K562 (cell line): ENCODE measurements at regions not wholly inside any gene's neighbourhood (a gene's known extent, or its start where the extent isn't known, plus 50 kb on each side); places are given as distances from the start of the nearest gene placed in this dataset.

Experiments used
- ATAC-seq: fragments of 200-7000 bp; cut with Tn5 transposase; 3 replicates; pipeline ENCODE4 v1.9.1; 2020; ENCODE audit warnings: moderate library complexity
- BruUV-seq: library from RNA; stranded (reverse); fragments of 400-500 nt; replicated peaks from 2 replicates; lab custom pipeline; 2021; lab: Mats Ljungman, UMichigan
- CTCF ChIA-PET: fragments of 300-600 bp; formaldehyde crosslinking; extraction: SDS; loops from one replicate; lab custom pipeline; 2021; ENCODE audit warnings: low intra/inter-chr PET ratio; lab: Yijun Ruan, JAX
- POLR2A ChIA-PET: fragments of 300-600, 350-650 bp; sonication (Branson Sonifier 250); formaldehyde crosslinking; extraction: SDS; loops from one replicate; lab custom pipeline; 2021; ENCODE audit warnings: antibody characterized with exemption, inconsistent platforms; lab: Yijun Ruan, JAX
- DNase-seq, 4 experiments: peaks; one replicate each; pipeline versions ENCODE4 v3.0.0 to v3.0.0-alpha.2; 2011 to 2018; ENCODE audit warnings: low spot score in 3 of 4, mixed read lengths in 3 of 4; ENCODE audit errors: extremely low read depth in 1 of 4
- FAIRE-seq: peaks from 2 replicates; lab custom pipeline; 2011; peaks lifted over from hg19 to GRCh38; lab: Jason Lieb, UNC
- H2AFZ ChIP-seq: 2 replicates; pipeline ENCODE4 v1.6.0; 2011; ENCODE audit warnings: low read depth, low read length, control low read depth, inconsistent platforms
- H3K27ac ChIP-seq: fragments of 200-600 bp; 3 replicates; pipeline ENCODE4 v1.8.0; 2011; ENCODE audit warnings: low read depth, mild to moderate bottlenecking, control low read depth, inconsistent platforms, low read length, moderate library complexity, mixed read lengths; ENCODE audit errors: extremely low read depth
- H3K27me3 ChIP-seq, 2 experiments: fragments of 300-600 bp in 1 of 2; 2 replicates in 1 of 2; 3 replicates in 1 of 2; pipeline versions ENCODE4 v1.6.0 to v1.8.0; 2011; ENCODE audit warnings: inconsistent platforms in 2 of 2, low read length in 2 of 2, mild to moderate bottlenecking in 1 of 2, mixed read lengths in 1 of 2, moderate library complexity in 1 of 2; ENCODE audit not compliant: control insufficient read depth in 2 of 2, insufficient read depth in 2 of 2
- H3K36me3 ChIP-seq: fragments of 300-600 bp; 3 replicates; pipeline ENCODE4 v1.8.0; 2011; ENCODE audit warnings: mild to moderate bottlenecking, low read length, inconsistent platforms; ENCODE audit not compliant: control insufficient read depth, insufficient read depth
- H3K4me1 ChIP-seq, 2 experiments: fragments of 200-600 bp in 1 of 2; replicated peaks in 1 of 2; 2 replicates in 1 of 2; 3 replicates in 1 of 2; pipeline versions ENCODE4 v1.5.1 to v1.8.0; 2011; ENCODE audit warnings: inconsistent platforms in 2 of 2, low read length in 2 of 2, mild to moderate bottlenecking in 1 of 2, mixed read lengths in 1 of 2, moderate library complexity in 1 of 2; ENCODE audit not compliant: control insufficient read depth in 2 of 2, insufficient read depth in 2 of 2
- H3K4me2 ChIP-seq: 2 replicates; pipeline ENCODE4 v1.6.1; 2011; ENCODE audit warnings: low read length, control low read depth, inconsistent platforms, mixed read lengths; ENCODE audit not compliant: insufficient read depth
- H3K4me3 ChIP-seq: fragments of 200-600 bp; sonication (generic), shearing (Covaris generic); 2 replicates; pipeline ENCODE4 v1.5.1; 2016; ENCODE audit warnings: control low read depth, inconsistent platforms
- H3K79me2 ChIP-seq: fragments of 200-600 bp; 3 replicates; pipeline ENCODE4 v1.8.0; 2011; ENCODE audit warnings: low read length, inconsistent platforms; ENCODE audit not compliant: control insufficient read depth, insufficient read depth
- H3K9ac ChIP-seq, 2 experiments: 2 replicates each; pipeline versions ENCODE4 v1.6.0 to v1.6.1; 2011; ENCODE audit warnings: low read depth in 2 of 2, low read length in 2 of 2, control low read depth in 1 of 2, inconsistent platforms in 1 of 2, mild to moderate bottlenecking in 1 of 2, mixed read lengths in 1 of 2; ENCODE audit not compliant: insufficient read depth in 1 of 2
- H3K9me1 ChIP-seq: one replicate; pipeline ENCODE4 v1.6.0; 2011; ENCODE audit warnings: inconsistent platforms, mild to moderate bottlenecking, low read length, moderate library complexity; ENCODE audit not compliant: control insufficient read depth, insufficient read depth
- H3K9me3 ChIP-seq: replicated peaks from 2 replicates; pipeline ENCODE4 v1.5.1; 2011; ENCODE audit warnings: low read depth, low read length, inconsistent platforms; ENCODE audit not compliant: control insufficient read depth, insufficient read depth
- H4K20me1 ChIP-seq: replicated peaks from 2 replicates; pipeline ENCODE4 v1.6.1; 2011; ENCODE audit warnings: low read length, inconsistent platforms, mixed read lengths; ENCODE audit not compliant: control insufficient read depth, insufficient read depth
- DPF2 ChIP-seq: fragments of 450-650 bp; IDR thresholded peaks from 2 replicates; pipeline ENCODE4 v1.6.1; 2016
- JUNB ChIP-seq: fragments of 450-650 bp; formaldehyde crosslinking; conservative IDR thresholded peaks from 2 replicates; pipeline ENCODE4 v1.4.0; 2020; ENCODE audit warnings: mild to moderate bottlenecking
- PATZ1 ChIP-seq: fragments of 250-450 bp; sonication (Bioruptor Pico); IDR thresholded peaks from 2 replicates; pipeline ENCODE4 v1.5.0; 2020; ENCODE audit warnings: mild to moderate bottlenecking, borderline replicate concordance
- PHF20 ChIP-seq: fragments of 450-650 bp; IDR thresholded peaks from 2 replicates; pipeline ENCODE4 v1.6.1; 2018; ENCODE audit not compliant: partially characterized antibody
- POU5F1 ChIP-seq: fragments of 150-350 bp; IDR thresholded peaks from 2 replicates; pipeline ENCODE4 v1.6.1; 2014; ENCODE audit warnings: borderline replicate concordance, low read length, low read depth, mild to moderate bottlenecking; ENCODE audit not compliant: partially characterized antibody
- SFPQ ChIP-seq: fragments of 200-400 bp; formaldehyde crosslinking; IDR thresholded peaks from 2 replicates; pipeline ENCODE4 v1.6.1; 2017; ENCODE audit warnings: mild to moderate bottlenecking, low read depth, low read length, moderate library complexity
- SMARCE1 ChIP-seq: fragments of 450-650 bp; IDR thresholded peaks from 2 replicates; pipeline ENCODE4 v1.7.1; 2016; ENCODE audit warnings: mild to moderate bottlenecking
- ZBED1 ChIP-seq: IDR thresholded peaks from 2 replicates; pipeline ENCODE4 v1.6.1; 2014
- ZBTB1 ChIP-seq: sonication (generic); formaldehyde crosslinking; IDR thresholded peaks from 2 replicates; pipeline ENCODE4 v1.8.1; 2023; ENCODE audit warnings: missing genetic modification reagents, low read depth, mild to moderate bottlenecking, borderline replicate concordance
- ZNF124 ChIP-seq: sonication (generic); formaldehyde crosslinking; IDR thresholded peaks from 2 replicates; pipeline ENCODE4 v1.8.1; 2022; ENCODE audit warnings: missing genetic modification reagents
- ZNF174 ChIP-seq: fragments of 250-450 bp; sonication (Bioruptor Pico); IDR thresholded peaks from 2 replicates; pipeline ENCODE4 v1.4.0; 2020; ENCODE audit warnings: mild to moderate bottlenecking
- WGBS: fragments of 100-300 bp; shearing (Covaris generic); methylation state at CpG from one replicate; pipeline ENCODE4 v1.1.6; 2016; ENCODE audit warnings: low coverage, mixed read lengths; ENCODE audit not compliant: insufficient coverage; ENCODE audit errors: missing lambda C conversion rate; 5-methylcytosine and 5-hydroxymethylcytosine counted together
- in situ Hi-C: fragments of 300-500 bp; cut with MboI; formaldehyde crosslinking; loops from 4 replicates; pipeline ENCODE4 v1.15.0; 2018; ENCODE audit warnings: inconsistent platforms, mixed read lengths
- intact Hi-C: fragments of 100-400 bp; cut with micrococcal nuclease; formaldehyde crosslinking; loops from 2 replicates; pipeline ENCODE4 v1.14.2; 2022
- TF ChIP-seq, protein P1 (sequence below): sonication (generic); formaldehyde crosslinking; IDR thresholded peaks from 2 replicates; pipeline ENCODE4 v1.8.0; 2023; ENCODE audit warnings: mild to moderate bottlenecking, missing genetic modification reagents
- TF ChIP-seq, protein P2 (sequence below): sonication (generic); formaldehyde crosslinking; IDR thresholded peaks from 2 replicates; pipeline ENCODE4 v1.8.0; 2022; ENCODE audit warnings: missing genetic modification reagents, mild to moderate bottlenecking, moderate library complexity, borderline replicate concordance

DNA sequence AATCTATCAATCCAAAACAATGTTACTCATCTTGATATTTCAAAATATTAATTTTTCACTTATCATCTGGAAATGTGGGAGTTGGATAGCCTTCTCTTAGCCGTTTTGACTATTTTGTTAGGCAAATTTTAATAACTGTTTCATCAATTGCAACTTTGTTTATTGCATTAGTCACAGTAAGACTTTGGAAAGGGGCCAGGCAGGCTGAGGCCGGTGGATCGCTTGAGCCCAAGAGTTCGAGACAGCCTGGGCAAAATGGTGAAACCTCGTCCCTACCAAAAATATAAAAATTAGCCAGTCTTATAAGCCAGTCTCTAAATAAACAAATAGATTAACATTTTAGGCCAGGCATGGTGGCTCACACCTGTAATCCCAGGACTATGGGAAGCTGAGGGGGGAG, 113.0 kb upstream of the NR5A2 start (continued):
- TF ChIP-seq SFPQ (no peak), POU5F1 (no peak), ZNF124 (CRISPR knock-in tag) (no peak)

DNA sequence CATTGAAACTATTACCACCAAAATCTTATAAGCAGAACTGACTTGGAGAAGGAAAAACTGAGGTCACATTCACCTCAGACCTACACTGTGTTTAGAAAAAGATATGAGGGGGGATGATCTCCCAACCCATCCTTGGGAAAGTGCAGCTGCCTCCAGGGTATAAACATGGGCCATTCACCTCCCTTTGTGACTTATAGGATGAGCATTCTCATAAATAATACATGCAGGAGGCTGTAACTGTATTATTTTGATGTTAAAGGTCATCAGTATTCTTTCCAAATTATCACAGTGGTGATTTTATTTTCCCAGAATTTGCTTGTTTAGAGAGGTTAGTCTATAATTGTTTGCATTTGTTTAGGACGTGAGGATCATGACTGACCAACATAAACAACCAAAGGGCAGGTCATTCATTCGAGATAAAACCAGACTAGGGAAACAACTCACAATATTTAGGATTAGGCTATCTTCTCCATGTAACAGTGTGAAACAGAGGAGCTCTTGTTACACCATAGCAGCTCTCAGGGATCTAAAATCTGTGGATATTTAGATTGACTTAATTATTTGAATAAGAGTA, 109.2 kb upstream of the NR5A2 start:
- Histone ChIP-seq H3K27ac (no peak overlapping the region), H3K4me2 (no peak overlapping the region), H3K4me3 (no peak overlapping the region), H2AFZ (no peak overlapping the region), H3K9ac (no peak overlapping the region), H3K9me1 (no peaks in the 10 kb centered on the region), H3K36me3 (no peaks in the 10 kb centered on the region), H3K79me2 (no peaks in the 10 kb centered on the region), H3K27me3 (no peaks in the 10 kb centered on the region; a peak in 1 of 5 replicates), H3K9me3 (no peaks in the 10 kb centered on the region), H3K4me1 (no peaks in the 10 kb centered on the region), H4K20me1 (no peaks in the 10 kb centered on the region)
- ATAC-seq (no peak), DNase-seq (no peak), FAIRE-seq (no peak)
- intact Hi-C loops (no loop called here), in situ Hi-C loops (no loop called here)
- 3% methylated on average over 2 of the region's 2 CpGs for WGBS
- BruUV-seq, result no TSS peak
- ChIA-PET CTCF (no interaction called here), POLR2A (interaction anchor here (1.0 kb wide), 1 partner anchor 10 kb away, joined by 3 read pairs; no protein-coding TSS in a partner anchor)
- TF ChIP-seq ZBTB1 (CRISPR knock-in tag), result no peak
- no peak for TF ChIP-seq PATZ1
- TF ChIP-seq, protein P1, sequence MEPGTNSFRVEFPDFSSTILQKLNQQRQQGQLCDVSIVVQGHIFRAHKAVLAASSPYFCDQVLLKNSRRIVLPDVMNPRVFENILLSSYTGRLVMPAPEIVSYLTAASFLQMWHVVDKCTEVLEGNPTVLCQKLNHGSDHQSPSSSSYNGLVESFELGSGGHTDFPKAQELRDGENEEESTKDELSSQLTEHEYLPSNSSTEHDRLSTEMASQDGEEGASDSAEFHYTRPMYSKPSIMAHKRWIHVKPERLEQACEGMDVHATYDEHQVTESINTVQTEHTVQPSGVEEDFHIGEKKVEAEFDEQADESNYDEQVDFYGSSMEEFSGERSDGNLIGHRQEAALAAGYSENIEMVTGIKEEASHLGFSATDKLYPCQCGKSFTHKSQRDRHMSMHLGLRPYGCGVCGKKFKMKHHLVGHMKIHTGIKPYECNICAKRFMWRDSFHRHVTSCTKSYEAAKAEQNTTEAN (CRISPR knock-in tag), result no peak
- TF ChIP-seq, protein P2, sequence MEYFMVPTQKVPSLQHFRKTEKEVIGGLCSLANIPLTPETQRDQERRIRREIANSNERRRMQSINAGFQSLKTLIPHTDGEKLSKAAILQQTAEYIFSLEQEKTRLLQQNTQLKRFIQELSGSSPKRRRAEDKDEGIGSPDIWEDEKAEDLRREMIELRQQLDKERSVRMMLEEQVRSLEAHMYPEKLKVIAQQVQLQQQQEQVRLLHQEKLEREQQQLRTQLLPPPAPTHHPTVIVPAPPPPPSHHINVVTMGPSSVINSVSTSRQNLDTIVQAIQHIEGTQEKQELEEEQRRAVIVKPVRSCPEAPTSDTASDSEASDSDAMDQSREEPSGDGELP (CRISPR knock-in tag), result no peak
- TF ChIP-seq SFPQ, result no peak
- no peak for TF ChIP-seq JUNB (CRISPR knock-in tag)
- no peak for TF ChIP-seq PHF20
- TF ChIP-seq ZBED1, result no peak
- no peak for TF ChIP-seq ZNF174 (CRISPR knock-in tag)
- no peak for TF ChIP-seq SMARCE1
- TF ChIP-seq DPF2, result no peak
